ENCODE measurements at regions not wholly inside any gene's neighbourhood (a gene's known extent, or its start where the extent isn't known, plus 50 kb on each side); places are given as distances from the start of the nearest gene placed in this dataset.
A peak's percentile ranks its signal among the peaks of the same experiment; 100 is the strongest.

GRCh38 chr3:27945229-27945628, 223.1 kb upstream of the EOMES start:
- no peak for DNase-seq

- DNase-seq, result no peak
These were observed 238.0 kb upstream of the EOMES start for GRCh38 chr3:27960133-27960532.

GRCh38 chr3:27963519-27963918, 241.4 kb upstream of the EOMES start:
- DNase-seq, result no peak

GRCh38 chr3:27971600-27971999, 249.5 kb upstream of the EOMES start:
- no peak for DNase-seq

GRCh38 chr3:27976933-27977332, 254.8 kb upstream of the EOMES start:
- DNase-seq, result peak; percentile 47

GRCh38 chr3:27978440-27978839, 256.3 kb upstream of the EOMES start:
- no peak for DNase-seq

- DNase-seq, result no peak
These were observed 255.9 kb upstream of the CMC1 start for GRCh38 chr3:27985369-27986035.

- no peak for DNase-seq
These were observed 255.1 kb upstream of the CMC1 start for GRCh38 chr3:27986234-27986879.

GRCh38 chr3:27990324-27990723, 251.1 kb upstream of the CMC1 start:
- no peak for DNase-seq

- no peak for DNase-seq
These were observed 250.6 kb upstream of the CMC1 start for GRCh38 chr3:27990837-27991236.

- no peak for DNase-seq
These were observed 248.4 kb upstream of the CMC1 start for GRCh38 chr3:27993051-27993450.

- no peak for DNase-seq
These were observed 240.8 kb upstream of the CMC1 start for GRCh38 chr3:28000608-28001007.

GRCh38 chr3:28008235-28008634, 233.2 kb upstream of the CMC1 start:
- no peak for DNase-seq

GRCh38 chr3:28012830-28013229, 228.6 kb upstream of the CMC1 start:
- DNase-seq, result no peak

- DNase-seq, result no peak
These were observed 227.4 kb upstream of the CMC1 start for GRCh38 chr3:28013864-28014473.

GRCh38 chr3:28018925-28019718, 222.3 kb upstream of the CMC1 start:
- DNase-seq, result no peak

GRCh38 chr3:28019740-28020139, 221.7 kb upstream of the CMC1 start:
- DNase-seq, result no peak

GRCh38 chr3:28022916-28023315, 218.5 kb upstream of the CMC1 start:
- DNase-seq, result no peak

GRCh38 chr3:28028554-28028953, 212.9 kb upstream of the CMC1 start:
- no peak for DNase-seq

GRCh38 chr3:28033059-28033784, 208.2 kb upstream of the CMC1 start:
- DNase-seq, result no peak

- DNase-seq, result no peak
These were observed 204.5 kb upstream of the CMC1 start for GRCh38 chr3:28036599-28037575.

GRCh38 chr3:28039234-28039633, 202.2 kb upstream of the CMC1 start:
- DNase-seq, result no peak
